OCI-LY7 (cell line): ENCODE measurements at regions not wholly inside any gene's neighbourhood (a gene's known extent, or its start where the extent isn't known, plus 50 kb on each side); places are given as distances from the start of the nearest gene placed in this dataset.

Experiments
- EZH2phosphoT487 ChIP-seq: fragments of 200-600 bp; sonication (generic); IDR thresholded peaks from 2 replicates; pipeline ENCODE4 v1.6.1; 2018; ENCODE audit warnings: low read depth, borderline replicate concordance, mild to moderate bottlenecking, mixed run types, antibody characterized with exemption, low read length, moderate library complexity, mixed read lengths
- TF ChIP-seq, protein P1 (sequence below): fragments of 200-600 bp; sonication (generic); conservative IDR thresholded peaks from 2 replicates; pipeline ENCODE4 v1.5.1; 2014; ENCODE audit warnings: mild to moderate bottlenecking, antibody characterized with exemption, low read length, moderate library complexity, mixed read lengths

DNA sequence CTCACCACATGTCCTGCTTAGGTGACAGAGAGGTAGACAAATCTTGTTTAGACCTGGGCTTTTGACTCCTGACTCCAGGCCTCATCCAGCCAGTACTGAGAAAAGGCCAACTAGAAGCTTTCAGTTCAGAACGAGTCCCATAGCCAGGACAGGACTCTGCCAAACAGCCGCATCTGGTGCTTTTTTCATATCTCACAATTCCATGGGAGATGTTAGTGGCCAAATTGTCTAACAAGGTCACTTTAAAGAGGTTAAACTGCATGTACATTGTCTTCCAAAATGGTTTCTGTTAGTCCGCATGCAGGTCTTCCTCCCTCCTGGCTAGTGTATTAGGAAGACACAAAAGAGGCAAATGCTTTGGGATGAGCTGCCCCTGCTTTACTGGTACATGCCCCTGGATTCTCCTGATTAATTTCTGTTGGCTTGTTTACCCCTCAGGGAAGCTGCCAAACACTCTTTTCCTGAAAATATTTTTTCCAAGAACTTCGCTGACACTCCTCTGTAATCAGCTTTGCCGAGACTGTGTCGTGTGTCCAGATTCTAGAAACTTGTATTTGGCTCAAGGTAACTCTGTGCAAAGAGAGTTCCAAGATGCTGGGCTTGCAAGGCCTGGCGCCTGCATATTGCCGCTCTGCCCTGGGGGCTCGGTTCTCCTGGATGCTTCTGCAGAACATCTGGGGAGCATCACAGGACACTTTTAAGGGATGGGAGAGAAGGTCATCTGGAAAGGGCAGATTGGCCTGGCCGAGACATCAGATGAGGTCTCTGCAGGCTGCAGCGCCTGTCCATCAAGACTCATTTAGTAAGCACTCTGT lies 209.2 kb upstream of the APCDD1 start:
- TF ChIP-seq, protein P1, sequence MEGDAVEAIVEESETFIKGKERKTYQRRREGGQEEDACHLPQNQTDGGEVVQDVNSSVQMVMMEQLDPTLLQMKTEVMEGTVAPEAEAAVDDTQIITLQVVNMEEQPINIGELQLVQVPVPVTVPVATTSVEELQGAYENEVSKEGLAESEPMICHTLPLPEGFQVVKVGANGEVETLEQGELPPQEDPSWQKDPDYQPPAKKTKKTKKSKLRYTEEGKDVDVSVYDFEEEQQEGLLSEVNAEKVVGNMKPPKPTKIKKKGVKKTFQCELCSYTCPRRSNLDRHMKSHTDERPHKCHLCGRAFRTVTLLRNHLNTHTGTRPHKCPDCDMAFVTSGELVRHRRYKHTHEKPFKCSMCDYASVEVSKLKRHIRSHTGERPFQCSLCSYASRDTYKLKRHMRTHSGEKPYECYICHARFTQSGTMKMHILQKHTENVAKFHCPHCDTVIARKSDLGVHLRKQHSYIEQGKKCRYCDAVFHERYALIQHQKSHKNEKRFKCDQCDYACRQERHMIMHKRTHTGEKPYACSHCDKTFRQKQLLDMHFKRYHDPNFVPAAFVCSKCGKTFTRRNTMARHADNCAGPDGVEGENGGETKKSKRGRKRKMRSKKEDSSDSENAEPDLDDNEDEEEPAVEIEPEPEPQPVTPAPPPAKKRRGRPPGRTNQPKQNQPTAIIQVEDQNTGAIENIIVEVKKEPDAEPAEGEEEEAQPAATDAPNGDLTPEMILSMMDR = no peak
- no peak for TF ChIP-seq EZH2phosphoT487
